Adipocyte (in vitro differentiated cells): ENCODE measurements at regions not wholly inside any gene's neighbourhood (a gene's known extent, or its start where the extent isn't known, plus 50 kb on each side); places are given as distances from the start of the nearest gene placed in this dataset.
A peak's percentile ranks its signal among the peaks of the same experiment; 100 is the strongest.

Experiments
- DNase-seq: peaks from one replicate; pipeline ENCODE4 v3.0.0-alpha.2; 2015; ENCODE audit warnings: low read depth
- H3K27me3 ChIP-seq: replicated peaks from 2 replicates; pipeline ENCODE4 v1.7.0; 2013; ENCODE audit warnings: mild to moderate bottlenecking, low read length, moderate library complexity; ENCODE audit not compliant: control insufficient read depth, insufficient read depth
- H3K36me3 ChIP-seq: 2 replicates; pipeline ENCODE4 v1.7.0; 2013; ENCODE audit warnings: low read length, mild to moderate bottlenecking, moderate library complexity; ENCODE audit not compliant: control insufficient read depth, insufficient read depth, severe bottlenecking
- H3K4me1 ChIP-seq: 2 replicates; pipeline ENCODE4 v1.7.0; 2013; ENCODE audit warnings: mild to moderate bottlenecking, low read length, moderate library complexity; ENCODE audit not compliant: control insufficient read depth, insufficient read depth
- H3K4me3 ChIP-seq: 2 replicates; pipeline ENCODE4 v1.7.0; 2013; ENCODE audit warnings: mild to moderate bottlenecking, low read length, moderate library complexity
- H3K9ac ChIP-seq: 2 replicates; pipeline ENCODE4 v1.7.0; 2013; ENCODE audit warnings: mild to moderate bottlenecking, low read length, moderate library complexity
- H3K9me3 ChIP-seq: 2 replicates; pipeline ENCODE4 v1.7.0; 2013; ENCODE audit warnings: mild to moderate bottlenecking, low read length, moderate library complexity; ENCODE audit not compliant: control insufficient read depth

DNA sequence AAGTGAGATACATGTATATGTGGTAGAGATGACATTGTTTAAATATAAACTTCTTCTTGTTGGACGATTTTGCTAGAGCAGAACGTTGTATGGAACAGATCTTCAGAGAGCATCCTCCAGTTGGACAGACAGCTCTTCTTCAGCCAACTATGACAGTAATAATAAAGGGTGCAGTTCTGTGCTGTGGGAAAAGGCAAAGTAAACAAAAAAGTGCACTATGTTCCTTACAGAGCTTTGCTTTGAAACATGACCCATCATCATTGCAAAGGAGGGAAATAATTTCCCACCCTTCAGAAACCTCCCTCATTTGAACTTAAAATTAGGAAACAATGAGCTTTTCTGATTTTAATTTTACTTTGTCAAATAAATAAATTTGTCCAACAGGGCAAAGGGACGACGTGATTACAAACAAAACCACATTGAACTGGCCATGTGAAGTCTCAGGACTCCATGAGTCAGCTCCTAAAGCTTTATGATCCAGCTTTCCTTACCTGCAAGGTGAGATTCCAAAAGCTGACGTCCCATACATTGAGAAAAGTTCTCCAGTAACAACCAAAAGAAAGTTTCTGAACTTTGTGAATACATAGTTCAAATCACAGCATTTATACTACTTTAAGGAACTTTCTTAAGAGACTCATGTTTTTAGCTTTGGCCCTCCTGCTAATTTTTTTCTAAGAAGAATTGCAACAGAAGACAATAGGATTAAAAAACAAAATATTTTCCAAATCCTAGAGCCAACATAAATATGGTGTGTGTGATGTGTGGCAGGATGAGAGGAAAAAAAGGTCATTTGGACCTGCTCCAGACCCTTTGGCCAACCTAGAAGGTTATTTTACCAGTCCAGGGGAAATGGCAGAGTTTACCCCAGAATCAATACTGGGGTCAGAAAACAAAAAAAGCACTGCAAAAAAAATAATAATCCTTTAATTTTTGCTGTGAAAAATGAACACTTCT, 565.4 kb upstream of the NRP1 start:
- peak; percentile 58 for DNase-seq
- Histone ChIP-seq H3K9ac (peak overlapping the region; percentile 61), H3K4me1 (peaks cover 42% of the 10 kb centered on the region), H3K9me3 (no peaks in the 10 kb centered on the region), H3K27me3 (no peaks in the 10 kb centered on the region), H3K4me3 (peak overlapping the region; percentile 32), H3K36me3 (no peaks in the 10 kb centered on the region)

DNA sequence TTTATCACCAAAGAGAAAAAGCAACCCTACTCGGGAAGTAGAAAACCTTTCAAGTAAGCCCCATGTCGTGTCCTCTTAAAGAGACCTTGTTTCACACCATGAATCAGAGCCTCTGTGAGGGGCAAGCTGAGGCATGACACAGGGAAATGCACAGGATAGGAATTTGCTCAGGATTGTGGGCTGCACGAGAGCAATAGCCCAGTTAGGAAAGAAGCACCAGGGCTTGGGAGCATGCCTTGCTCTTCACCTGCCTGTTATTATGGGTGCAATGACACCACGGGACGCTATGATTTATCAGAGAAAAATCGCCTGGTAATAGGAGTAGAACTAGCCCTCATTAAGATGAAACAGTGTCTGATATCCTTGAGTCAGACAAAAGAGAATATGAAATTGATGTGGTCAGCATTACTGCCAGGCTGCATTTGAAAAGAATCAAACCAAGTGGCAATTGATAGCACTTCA, 562.9 kb upstream of the NRP1 start:
- Histone ChIP-seq H3K27me3 (no peaks in the 10 kb centered on the region), H3K9ac (no peak overlapping the region), H3K4me3 (no peak overlapping the region), H3K4me1 (peaks cover 56% of the 10 kb centered on the region), H3K36me3 (no peaks in the 10 kb centered on the region), H3K9me3 (no peaks in the 10 kb centered on the region)
- peak; percentile 25 for DNase-seq

DNA sequence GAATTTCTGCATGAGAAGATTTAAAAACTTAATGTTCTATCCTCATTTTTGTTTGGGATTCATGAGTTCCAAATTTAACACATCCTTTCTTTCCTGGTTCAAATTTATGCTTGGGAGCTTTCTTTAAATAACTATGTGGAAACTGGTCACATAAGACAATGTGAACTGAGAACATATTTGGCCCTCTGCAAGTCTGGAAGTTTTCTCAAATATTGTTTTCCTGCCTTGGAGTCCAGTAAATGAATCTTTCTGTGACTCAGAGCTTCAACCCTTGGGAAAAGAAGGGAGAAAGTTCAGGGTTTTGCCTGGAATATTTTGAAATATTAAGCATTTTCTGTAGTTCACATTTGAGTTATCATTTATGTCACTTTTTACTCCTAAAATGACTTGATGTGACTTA, 559.0 kb upstream of the NRP1 start:
- Histone ChIP-seq H3K9ac (peak overlapping the region; percentile 56), H3K4me3 (no peak overlapping the region), H3K36me3 (no peaks in the 10 kb centered on the region), H3K27me3 (no peaks in the 10 kb centered on the region), H3K9me3 (no peaks in the 10 kb centered on the region), H3K4me1 (peaks cover 27% of the 10 kb centered on the region)
- DNase-seq, result peak; percentile 44

DNA sequence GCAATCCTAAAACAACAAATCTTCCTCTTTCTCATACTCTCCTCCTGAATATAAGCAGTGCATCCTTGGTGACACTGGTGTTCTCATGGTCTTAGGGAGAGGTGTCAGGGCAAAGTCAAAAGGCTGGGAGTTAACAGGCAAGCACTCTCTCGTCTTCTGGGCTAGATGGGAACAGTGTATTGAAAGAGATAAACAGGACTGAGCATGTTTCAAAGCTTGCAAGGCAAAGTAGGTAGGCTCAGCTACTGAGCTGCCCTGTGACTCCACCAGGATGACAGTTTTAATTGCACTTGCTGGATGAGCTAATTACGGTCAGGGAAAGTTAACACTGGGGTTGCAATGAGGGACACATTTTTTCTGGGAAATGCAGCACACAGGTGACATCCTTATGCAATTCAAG, 554.9 kb upstream of the NRP1 start:
- no peaks in the 10 kb centered on the region for H3K27me3 ChIP-seq
- peaks cover 14% of the 10 kb centered on the region for H3K4me1 ChIP-seq
- H3K36me3 ChIP-seq, result no peaks in the 10 kb centered on the region
- no peak overlapping the region for H3K9ac ChIP-seq
- H3K9me3 ChIP-seq, result no peaks in the 10 kb centered on the region
- no peak overlapping the region for H3K4me3 ChIP-seq
- no peak for DNase-seq

DNA sequence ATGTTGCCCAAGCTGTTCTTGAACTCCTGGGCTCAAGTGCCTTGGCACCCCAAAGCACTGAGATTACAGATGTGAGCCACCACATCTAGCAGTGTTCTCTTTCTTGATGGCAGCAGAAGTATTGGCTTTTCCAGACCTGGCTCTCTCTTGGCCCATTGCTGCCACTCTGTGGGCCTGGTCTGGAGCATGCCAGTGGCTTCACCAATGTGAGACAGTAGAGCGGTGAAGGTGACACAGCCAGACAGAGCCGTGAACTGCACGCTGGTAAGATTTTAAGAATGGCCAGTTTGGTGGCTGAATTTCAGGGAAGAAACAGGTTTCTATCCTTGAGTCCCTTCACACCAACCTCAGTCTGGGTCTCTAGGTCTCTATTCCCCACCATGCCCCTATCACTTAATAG, 552.7 kb upstream of the NRP1 start:
- no peak for DNase-seq
- Histone ChIP-seq H3K9ac (no peak overlapping the region), H3K4me1 (no peaks in the 10 kb centered on the region), H3K36me3 (no peaks in the 10 kb centered on the region), H3K27me3 (no peaks in the 10 kb centered on the region), H3K4me3 (no peak overlapping the region), H3K9me3 (no peaks in the 10 kb centered on the region)

DNA sequence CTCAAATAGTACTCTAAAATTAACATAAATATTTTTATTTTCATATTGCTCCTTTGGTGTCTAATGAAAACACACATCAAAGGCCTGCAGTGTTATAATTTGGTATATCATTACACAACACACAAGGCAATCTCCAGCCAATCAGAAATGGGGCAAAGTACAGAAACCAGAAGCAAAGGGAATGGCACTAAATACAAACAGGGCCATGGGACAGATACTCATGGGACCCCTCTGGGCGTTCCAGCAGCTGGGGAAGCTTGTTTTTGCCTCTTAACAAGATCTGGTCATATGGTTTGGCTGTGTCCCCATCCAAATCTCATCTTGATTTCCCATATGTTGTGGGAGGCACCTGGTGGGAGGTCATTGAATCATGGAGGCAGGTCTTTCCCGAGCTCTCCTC, 551.8 kb upstream of the NRP1 start:
- Histone ChIP-seq H3K36me3 (no peaks in the 10 kb centered on the region), H3K4me1 (no peaks in the 10 kb centered on the region), H3K9me3 (no peaks in the 10 kb centered on the region), H3K27me3 (no peaks in the 10 kb centered on the region), H3K9ac (no peak overlapping the region), H3K4me3 (no peak overlapping the region)
- no peak for DNase-seq

DNA sequence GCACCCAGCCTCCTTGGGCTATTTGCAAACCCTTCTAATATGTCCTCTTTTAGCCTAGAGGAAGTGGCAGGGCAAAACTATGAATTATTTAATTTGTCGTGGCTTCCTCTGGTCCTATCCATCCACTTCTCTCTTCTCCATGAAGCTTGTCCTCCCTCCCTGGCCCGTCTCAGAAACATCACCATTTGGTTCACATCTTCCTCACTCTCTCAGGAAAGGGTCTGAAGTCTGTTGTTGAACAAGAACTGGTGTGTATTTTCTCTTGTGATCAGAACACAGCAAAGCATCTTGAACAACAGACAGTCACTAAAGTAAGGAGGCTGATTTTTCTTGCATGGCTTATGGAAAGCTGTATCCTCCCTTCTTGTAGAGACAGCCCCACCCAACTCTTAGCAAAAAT, 550.1 kb upstream of the NRP1 start:
- Histone ChIP-seq H3K4me3 (no peak overlapping the region), H3K4me1 (no peaks in the 10 kb centered on the region), H3K9me3 (no peaks in the 10 kb centered on the region), H3K27me3 (no peaks in the 10 kb centered on the region), H3K36me3 (no peaks in the 10 kb centered on the region), H3K9ac (no peak overlapping the region)
- DNase-seq, result no peak

DNA sequence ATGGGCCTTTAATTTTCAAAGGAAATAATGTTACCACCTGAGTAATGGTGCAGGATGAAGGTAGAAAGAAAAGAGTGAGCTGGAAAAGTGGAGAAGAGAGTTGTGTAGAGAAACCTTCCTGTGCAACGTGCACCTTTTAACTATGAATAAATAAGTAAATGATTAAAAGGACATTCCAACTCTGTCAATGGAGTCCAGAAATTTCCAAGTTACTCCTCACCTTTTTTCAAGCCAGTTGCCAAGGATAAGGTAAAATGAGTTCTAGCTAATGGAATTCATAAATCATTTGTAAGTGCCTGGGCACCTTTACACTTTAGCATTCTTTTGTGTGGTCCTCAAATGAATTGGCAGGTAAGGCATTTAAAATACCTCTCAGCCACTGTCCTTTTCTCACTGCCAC, 549.4 kb upstream of the NRP1 start:
- no peak for DNase-seq
- Histone ChIP-seq H3K9me3 (no peaks in the 10 kb centered on the region), H3K4me1 (no peaks in the 10 kb centered on the region), H3K27me3 (no peaks in the 10 kb centered on the region), H3K9ac (no peak overlapping the region), H3K36me3 (no peaks in the 10 kb centered on the region), H3K4me3 (no peak overlapping the region)

DNA sequence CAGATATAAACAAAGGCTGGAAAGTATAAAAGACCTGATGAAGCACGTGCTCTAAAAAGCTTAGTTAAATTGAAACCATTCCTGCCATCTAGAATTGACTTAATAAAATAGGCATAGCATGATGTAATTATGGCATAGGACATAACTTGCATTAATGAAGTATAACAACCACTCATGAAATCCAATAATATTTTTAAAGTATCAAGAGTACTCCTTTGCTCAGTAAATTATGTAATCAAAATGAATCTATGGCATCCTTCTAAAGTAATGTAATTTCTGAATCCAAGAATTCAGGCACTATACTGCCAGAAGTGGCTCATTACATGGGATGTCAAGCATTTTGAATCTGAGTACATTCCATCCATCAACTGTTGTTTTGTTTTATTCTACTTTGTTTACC, 548.5 kb upstream of the NRP1 start:
- no peak overlapping the region for H3K9ac ChIP-seq
- H3K9me3 ChIP-seq, result no peaks in the 10 kb centered on the region
- H3K4me1 ChIP-seq, result no peaks in the 10 kb centered on the region
- DNase-seq, result no peak
- no peaks in the 10 kb centered on the region for H3K27me3 ChIP-seq
- H3K4me3 ChIP-seq, result no peak overlapping the region
- no peaks in the 10 kb centered on the region for H3K36me3 ChIP-seq

DNA sequence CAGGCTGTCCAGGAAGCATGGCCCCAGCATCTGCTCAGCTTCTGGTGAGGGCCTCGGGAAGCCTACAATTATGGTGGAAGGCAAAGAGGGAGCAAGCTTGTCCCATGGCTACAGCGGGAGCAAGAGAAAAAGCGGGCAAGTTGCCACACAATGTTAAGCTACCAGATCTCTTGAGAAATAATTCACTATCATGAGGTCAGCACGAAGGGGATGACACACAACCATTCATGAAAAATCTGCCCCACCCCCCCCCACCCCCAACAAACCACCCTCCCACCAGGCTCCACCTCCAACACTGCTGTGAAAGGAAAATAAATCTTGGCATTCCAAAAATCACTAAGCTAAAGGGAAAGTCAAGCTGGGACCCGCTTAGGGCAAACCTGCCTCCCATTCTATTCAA, 545.8 kb upstream of the NRP1 start:
- peaks cover 19% of the 10 kb centered on the region for H3K4me1 ChIP-seq
- DNase-seq, result no peak
- H3K36me3 ChIP-seq, result no peaks in the 10 kb centered on the region
- H3K27me3 ChIP-seq, result no peaks in the 10 kb centered on the region
- no peaks in the 10 kb centered on the region for H3K9me3 ChIP-seq
- H3K9ac ChIP-seq, result no peak overlapping the region
- no peak overlapping the region for H3K4me3 ChIP-seq

DNA sequence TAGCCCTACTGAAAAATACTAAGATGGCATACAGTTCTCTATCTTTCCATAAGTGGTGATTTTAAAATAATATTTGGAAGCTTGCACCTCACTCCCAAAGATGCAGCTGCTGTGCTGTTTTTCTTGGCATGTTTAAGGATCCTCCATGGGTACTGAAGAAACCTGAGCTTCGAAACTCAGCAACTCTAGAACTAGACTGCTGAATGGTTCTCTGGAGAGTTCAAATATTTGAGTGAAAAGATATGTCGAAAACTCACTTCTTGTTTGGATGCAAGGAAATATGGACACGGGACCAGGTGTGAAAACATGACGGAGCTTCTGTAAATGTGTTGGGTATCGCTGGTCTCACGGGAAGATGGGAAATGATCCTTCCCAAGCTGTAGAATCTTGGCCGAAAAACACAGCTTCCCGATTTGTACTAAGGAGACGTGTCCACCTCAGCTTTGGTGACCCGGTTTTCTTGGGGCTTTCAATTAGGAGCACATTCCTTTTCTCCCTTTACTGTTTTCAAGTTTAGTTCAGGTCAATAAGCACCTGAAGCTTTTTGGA, 543.8 kb upstream of the NRP1 start:
- H3K36me3 ChIP-seq, result no peaks in the 10 kb centered on the region
- no peaks in the 10 kb centered on the region for H3K27me3 ChIP-seq

More for the DNA sequence above, 543.8 kb upstream of the NRP1 start:
- H3K4me1 ChIP-seq, result peaks cover 19% of the 10 kb centered on the region
- no peak overlapping the region for H3K4me3 ChIP-seq
- H3K9ac ChIP-seq, result no peak overlapping the region
- no peaks in the 10 kb centered on the region for H3K9me3 ChIP-seq
- DNase-seq, result no peak
